ENCODE measurements at regions not wholly inside any gene's neighbourhood (a gene's known extent, or its start where the extent isn't known, plus 50 kb on each side); places are given as distances from the start of the nearest gene placed in this dataset.

GRCh38 chr13:111640476-111640875 is 320.0 kb downstream of the TEX29 start:
- DNase-seq (ENCODE audit: low read depth) = no peak
- H3K4me3 ChIP-seq (ENCODE audit: control insufficient read depth, low read depth, low read length) = no peak overlapping the region
- TF ChIP-seq, protein P1, sequence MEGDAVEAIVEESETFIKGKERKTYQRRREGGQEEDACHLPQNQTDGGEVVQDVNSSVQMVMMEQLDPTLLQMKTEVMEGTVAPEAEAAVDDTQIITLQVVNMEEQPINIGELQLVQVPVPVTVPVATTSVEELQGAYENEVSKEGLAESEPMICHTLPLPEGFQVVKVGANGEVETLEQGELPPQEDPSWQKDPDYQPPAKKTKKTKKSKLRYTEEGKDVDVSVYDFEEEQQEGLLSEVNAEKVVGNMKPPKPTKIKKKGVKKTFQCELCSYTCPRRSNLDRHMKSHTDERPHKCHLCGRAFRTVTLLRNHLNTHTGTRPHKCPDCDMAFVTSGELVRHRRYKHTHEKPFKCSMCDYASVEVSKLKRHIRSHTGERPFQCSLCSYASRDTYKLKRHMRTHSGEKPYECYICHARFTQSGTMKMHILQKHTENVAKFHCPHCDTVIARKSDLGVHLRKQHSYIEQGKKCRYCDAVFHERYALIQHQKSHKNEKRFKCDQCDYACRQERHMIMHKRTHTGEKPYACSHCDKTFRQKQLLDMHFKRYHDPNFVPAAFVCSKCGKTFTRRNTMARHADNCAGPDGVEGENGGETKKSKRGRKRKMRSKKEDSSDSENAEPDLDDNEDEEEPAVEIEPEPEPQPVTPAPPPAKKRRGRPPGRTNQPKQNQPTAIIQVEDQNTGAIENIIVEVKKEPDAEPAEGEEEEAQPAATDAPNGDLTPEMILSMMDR (IDR thresholded peaks at IDR 0.05; ENCODE audit: control insufficient read depth, insufficient read depth, low read depth, low read length, missing control alignments) = no peak

DNA sequence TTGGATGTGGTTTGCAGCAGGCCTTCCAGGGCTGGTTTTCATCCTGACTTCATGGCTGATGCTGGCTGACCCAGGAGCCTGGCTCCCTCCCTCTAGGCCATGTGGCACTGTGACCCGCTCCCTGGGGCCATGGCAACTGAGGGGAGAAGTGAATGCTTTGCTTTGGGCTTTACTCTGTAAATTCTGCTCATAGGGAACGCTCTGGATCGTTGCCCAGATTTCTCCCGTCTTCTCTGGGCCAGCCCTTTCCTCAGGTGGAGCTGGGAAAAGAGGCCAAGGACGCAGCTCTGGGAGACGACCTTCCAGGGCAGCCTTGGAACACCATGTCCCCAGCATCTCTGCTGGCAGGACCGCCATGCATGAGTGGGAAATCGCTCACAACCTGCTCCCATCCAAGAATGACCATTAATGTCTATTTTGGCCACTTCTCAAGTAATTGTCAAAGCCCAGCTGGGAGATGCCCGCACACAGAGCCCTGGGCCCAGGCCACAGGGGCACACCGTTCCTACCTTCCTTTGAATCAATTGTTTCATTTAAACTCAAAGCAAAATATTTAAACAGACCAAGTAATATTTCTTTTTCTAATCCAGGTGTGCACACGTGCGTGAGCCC is 321.8 kb downstream of the TEX29 start:
- DNase-seq (ENCODE audit: low read depth) = no peak
- TF ChIP-seq, protein P1 (IDR thresholded peaks at IDR 0.05; ENCODE audit: control insufficient read depth, insufficient read depth, low read depth, low read length, missing control alignments) = no peak
- no peak overlapping the region for H3K4me3 ChIP-seq (ENCODE audit: control insufficient read depth, low read depth, low read length)

DNA sequence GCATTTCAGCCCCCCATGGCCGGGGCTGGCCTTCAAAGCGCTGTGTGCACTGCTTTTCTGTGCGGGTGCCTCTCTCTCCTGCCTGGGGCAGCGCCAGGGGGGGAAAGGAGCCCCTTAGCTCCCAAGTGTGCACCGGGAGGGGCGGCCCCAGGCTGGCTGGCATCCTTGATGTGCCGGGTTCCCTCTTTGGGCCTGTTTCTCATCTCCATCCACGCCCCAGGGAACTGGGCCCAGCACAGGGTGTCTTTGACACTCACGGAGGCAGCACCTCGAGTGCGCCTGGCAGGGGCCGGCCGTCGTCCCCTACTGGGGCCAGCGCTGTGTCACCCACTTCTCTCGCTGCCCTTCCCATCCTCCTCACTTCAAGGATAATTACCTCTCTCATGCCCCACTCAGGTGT is 324.3 kb downstream of the TEX29 start:
- DNase-seq (ENCODE audit: low read depth) = no peak
- no peak overlapping the region for H3K4me3 ChIP-seq (ENCODE audit: control insufficient read depth, low read depth, low read length)
- TF ChIP-seq, protein P1 (IDR thresholded peaks at IDR 0.05; ENCODE audit: control insufficient read depth, insufficient read depth, low read depth, low read length, missing control alignments) = no peak

DNA sequence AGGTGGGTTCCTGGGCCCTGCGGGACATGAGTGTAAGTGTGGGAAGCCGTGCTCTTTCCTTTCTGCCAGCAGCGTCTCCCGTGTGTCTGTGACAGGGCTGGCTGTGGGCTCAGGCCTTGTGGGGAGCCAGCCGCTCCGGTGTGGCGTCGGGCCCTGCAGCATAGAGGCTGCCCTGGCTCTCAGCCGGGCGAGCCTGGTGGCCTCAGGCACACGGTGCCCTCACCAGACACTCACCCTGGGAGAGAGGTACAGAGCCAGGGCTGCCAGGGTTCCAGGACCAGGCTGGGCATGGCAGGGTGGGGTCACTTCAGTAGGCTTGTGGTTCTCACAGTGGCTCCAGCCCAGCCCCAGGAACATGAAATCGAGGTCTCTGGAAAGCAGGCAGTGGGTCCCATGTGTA is 324.8 kb downstream of the TEX29 start:
- no peak overlapping the region for H3K4me3 ChIP-seq (ENCODE audit: control insufficient read depth, low read depth, low read length)
- DNase-seq (ENCODE audit: low read depth) = no peak
- TF ChIP-seq, protein P1 (IDR thresholded peaks at IDR 0.05; ENCODE audit: control insufficient read depth, insufficient read depth, low read depth, low read length, missing control alignments) = no peak

GRCh38 chr13:111645598-111646455 is 325.4 kb downstream of the TEX29 start:
- DNase-seq (ENCODE audit: low read depth) = no peak
- TF ChIP-seq, protein P1 (IDR thresholded peaks at IDR 0.05; ENCODE audit: control insufficient read depth, insufficient read depth, low read depth, low read length, missing control alignments) = no peak
- H3K4me3 ChIP-seq (ENCODE audit: control insufficient read depth, low read depth, low read length) = no peak overlapping the region

GRCh38 chr13:111646456-111646855 is 326.0 kb downstream of the TEX29 start:
- DNase-seq (ENCODE audit: low read depth) = no peak
- H3K4me3 ChIP-seq (ENCODE audit: control insufficient read depth, low read depth, low read length) = no peak overlapping the region
- TF ChIP-seq, protein P1 (IDR thresholded peaks at IDR 0.05; ENCODE audit: control insufficient read depth, insufficient read depth, low read depth, low read length, missing control alignments) = no peak

Data from AG09309 (cell line).